ENCODE measurements at regions not wholly inside any gene's neighbourhood (a gene's known extent, or its start where the extent isn't known, plus 50 kb on each side); places are given as distances from the start of the nearest gene placed in this dataset.

GRCh38 chr3:519026-519425 lies 322.5 kb downstream of the CHL1 start:
- TF ChIP-seq MYB (IDR thresholded peaks at IDR 0.05; ENCODE audit: borderline replicate concordance, low read depth, low read length) = no peak
- no peak for TF ChIP-seq CTCF (IDR thresholded peaks at IDR 0.05 in 2 of 3, conservative IDR thresholded peaks at IDR 0.05 in 1 of 3; ENCODE audit: control insufficient read depth in 2 of 3, extremely low read depth in 1 of 3, insufficient read depth in 1 of 3, low read depth in 3 of 3, low read length in 3 of 3)
- TF ChIP-seq TAF1 (IDR thresholded peaks at IDR 0.05; ENCODE audit: borderline replicate concordance, low read depth, low read length) = no peak
- TF ChIP-seq HSF1 (IDR thresholded peaks at IDR 0.05; ENCODE audit: low read depth, low read length) = no peak
- TF ChIP-seq CEBPZ (IDR thresholded peaks at IDR 0.05; ENCODE audit: low read depth, low read length) = no peak
- no peak for TF ChIP-seq KDM1A (IDR thresholded peaks at IDR 0.05; ENCODE audit: borderline replicate concordance)
- no peak for TF ChIP-seq RAD21 (IDR thresholded peaks at IDR 0.05; ENCODE audit: insufficient read depth, low read depth, low read length)
- no peak for TF ChIP-seq MXI1 (IDR thresholded peaks at IDR 0.05; ENCODE audit: low read depth, low read length)
- no peak for TF ChIP-seq RCOR1 (conservative IDR thresholded peaks at IDR 0.05; ENCODE audit: low read depth, low read length)
- no peak for TF ChIP-seq EZH2 (IDR thresholded peaks at IDR 0.05; ENCODE audit: borderline replicate concordance, control insufficient read depth, low read depth, low read length)
- TF ChIP-seq POLR2AphosphoS5 (IDR thresholded peaks at IDR 0.05; ENCODE audit: low read length) = no peak

Measured in GM12878 (cell line).